ENCODE measurements at regions not wholly inside any gene's neighbourhood (a gene's known extent, or its start where the extent isn't known, plus 50 kb on each side); places are given as distances from the start of the nearest gene placed in this dataset.

DNA sequence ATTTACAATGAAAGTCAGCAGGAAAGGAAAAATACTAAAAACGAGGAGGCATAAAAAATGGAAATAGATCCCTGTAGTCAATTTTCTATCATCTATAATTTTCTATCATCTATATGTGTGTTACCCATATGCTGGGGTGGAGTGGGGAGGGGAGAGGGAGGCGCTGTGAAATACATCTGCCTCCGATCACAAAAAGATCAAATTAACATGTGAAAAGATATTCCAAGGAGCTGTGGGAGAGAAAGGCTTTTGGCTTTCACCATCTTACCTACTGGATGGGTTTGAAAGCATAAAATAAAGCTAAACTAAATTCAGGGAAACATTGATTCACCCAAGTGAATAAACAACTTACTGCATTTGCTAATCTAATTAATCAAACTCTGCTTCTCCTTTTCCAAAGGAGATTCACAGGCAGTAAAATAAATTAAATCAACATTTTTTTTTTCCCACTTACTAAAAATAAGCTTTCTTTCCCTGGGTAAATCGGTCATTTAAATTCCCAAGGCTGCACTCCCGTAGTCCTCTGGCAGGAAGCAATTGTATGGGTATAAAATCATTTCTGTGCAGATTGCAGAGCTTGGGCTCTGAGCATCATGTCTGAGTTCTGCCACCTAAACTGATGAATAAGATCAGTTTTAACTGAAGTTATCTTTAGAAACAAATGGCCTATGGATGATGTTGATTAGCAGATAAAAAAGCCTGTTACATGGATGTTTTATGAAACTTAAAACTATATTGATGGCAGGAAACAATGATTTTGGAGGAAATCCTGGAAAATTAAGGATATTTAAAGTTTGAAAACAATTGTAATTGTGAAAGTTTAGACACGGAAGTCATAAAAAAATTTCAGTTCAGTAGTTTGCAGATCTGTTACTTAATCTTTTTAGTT lies 147.9 kb downstream of the SOX4 start:
- H3K18ac ChIP-seq (ENCODE audit: low read length), result no peak overlapping the region
- H3K9ac ChIP-seq (ENCODE audit: low read length), result no peak overlapping the region
- peak overlapping the region; percentile 68 for H2BK5ac ChIP-seq (ENCODE audit: low read depth, low read length, poor library complexity)
- H3K27me3 ChIP-seq (ENCODE audit: insufficient read depth, low read length), result no peaks in the 10 kb centered on the region
- peaks cover 4% of the 10 kb centered on the region for H3K79me2 ChIP-seq (ENCODE audit: control insufficient read depth, insufficient read depth, low read length, poor library complexity)
- H2AFZ ChIP-seq (ENCODE audit: insufficient read depth, low read length, poor library complexity), result no peak overlapping the region
- no peak for DNase-seq
- peaks cover 28% of the 10 kb centered on the region for H3K79me1 ChIP-seq (ENCODE audit: low read length)
- no peak overlapping the region for H3K14ac ChIP-seq (ENCODE audit: low read length)
- H3K23ac ChIP-seq (ENCODE audit: low read length), result no peak overlapping the region
- no peak overlapping the region for H4K91ac ChIP-seq (ENCODE audit: low read depth, low read length)
- peaks cover 2 to 3% of the 10 kb centered on the region in 2 experiments for H3K36me3 ChIP-seq (ENCODE audit: control insufficient read depth in 1 of 2, insufficient read depth in 2 of 2, low read length in 2 of 2)
- H3K4me1 ChIP-seq (ENCODE audit: control insufficient read depth in 1 of 2, insufficient read depth in 2 of 2, low read length in 2 of 2), result peaks cover 12 to 23% of the 10 kb centered on the region in 2 experiments
- peak overlapping the region; percentile 60 for H2BK120ac ChIP-seq (ENCODE audit: insufficient read depth, low read length, poor library complexity)
- H2AK5ac ChIP-seq (ENCODE audit: low read length), result no peak overlapping the region
- no peak overlapping the region for H3K4me3 ChIP-seq (ENCODE audit: low read depth, low read length)
- peak overlapping the region; percentile 37 for H3K4me2 ChIP-seq (ENCODE audit: low read length)
- no peaks in the 10 kb centered on the region for H3K9me3 ChIP-seq (ENCODE audit: insufficient read depth, low read depth, low read length)
- no peak overlapping the region for H4K8ac ChIP-seq (ENCODE audit: low read depth, low read length)
- H4K12ac ChIP-seq (ENCODE audit: low read depth, low read length), result no peak overlapping the region
- H3K4ac ChIP-seq (ENCODE audit: low read depth, low read length), result no peak overlapping the region
- no peak overlapping the region for H2BK12ac ChIP-seq (ENCODE audit: low read length)
- no peak overlapping the region for H3K27ac ChIP-seq (ENCODE audit: low read depth, low read length)
- no CpG with 5 or more reads among the region's 6 CpGs for WGBS (ENCODE audit: extremely low coverage, insufficient coverage, insufficient read length)

DNA sequence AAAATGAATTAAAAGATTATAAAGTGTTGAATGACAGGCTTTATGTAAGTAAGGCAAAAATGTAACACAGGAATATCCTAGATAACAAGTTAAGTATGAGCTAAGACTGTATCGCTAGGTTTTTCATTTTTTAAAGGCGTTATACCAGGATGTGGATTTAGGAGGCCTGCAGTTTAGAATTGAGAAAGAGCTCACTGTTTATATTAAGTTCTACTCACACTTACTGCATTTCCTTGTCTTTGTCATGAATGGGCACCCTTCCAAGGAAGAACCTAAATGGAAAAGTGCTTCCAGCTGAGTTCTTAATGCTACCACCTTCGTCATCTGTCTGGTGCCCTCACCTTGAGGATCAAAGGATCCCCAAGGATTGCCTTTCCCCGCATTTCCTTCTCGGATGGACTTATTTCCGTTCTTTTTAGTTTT lies 148.7 kb downstream of the SOX4 start:
- WGBS (ENCODE audit: extremely low coverage, insufficient coverage, insufficient read length), result no CpG with 5 or more reads among the region's 6 CpGs
- no peak for DNase-seq

DNA sequence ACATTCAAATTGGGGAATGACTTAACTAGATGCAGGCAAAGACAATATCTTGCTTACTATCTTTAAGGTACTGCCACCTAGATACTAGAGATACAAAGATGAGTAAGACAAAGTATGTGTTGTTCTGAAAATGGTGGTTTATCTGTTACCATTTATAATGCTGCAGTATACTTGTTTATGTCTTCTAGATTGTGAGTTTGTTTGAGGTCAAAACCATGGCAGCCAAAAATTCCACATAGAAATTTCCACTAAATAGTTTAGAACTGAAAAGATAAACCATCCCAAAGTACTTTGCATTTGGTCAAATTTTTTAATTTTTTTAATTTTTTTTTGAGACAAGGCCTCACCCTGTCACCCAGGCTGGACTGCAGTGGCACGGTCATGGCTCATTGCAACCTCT lies 150.8 kb downstream of the SOX4 start:
- Histone ChIP-seq H2AK5ac (ENCODE audit: low read length) (no peak overlapping the region), H3K4me1 (ENCODE audit: control insufficient read depth in 1 of 2, insufficient read depth in 2 of 2, low read length in 2 of 2) (peaks cover 6 to 14% of the 10 kb centered on the region in 2 experiments), H3K36me3 (ENCODE audit: control insufficient read depth in 1 of 2, insufficient read depth in 2 of 2, low read length in 2 of 2) (peaks cover 2 to 3% of the 10 kb centered on the region in 2 experiments), H4K8ac (ENCODE audit: low read depth, low read length) (no peak overlapping the region), H4K91ac (ENCODE audit: low read depth, low read length) (no peak overlapping the region), H3K23ac (ENCODE audit: low read length) (no peak overlapping the region), H3K27me3 (ENCODE audit: insufficient read depth, low read length) (no peaks in the 10 kb centered on the region), H3K79me1 (ENCODE audit: low read length) (peaks cover 18% of the 10 kb centered on the region), H3K27ac (ENCODE audit: low read depth, low read length) (no peak overlapping the region), H4K12ac (ENCODE audit: low read depth, low read length) (no peak overlapping the region), H2AFZ (ENCODE audit: insufficient read depth, low read length, poor library complexity) (no peak overlapping the region), H2BK5ac (ENCODE audit: low read depth, low read length, poor library complexity) (no peak overlapping the region), H2BK120ac (ENCODE audit: insufficient read depth, low read length, poor library complexity) (no peak overlapping the region), H3K4ac (ENCODE audit: low read depth, low read length) (no peak overlapping the region), H2BK12ac (ENCODE audit: low read length) (no peak overlapping the region), H3K4me2 (ENCODE audit: low read length) (no peak overlapping the region), H3K4me3 (ENCODE audit: low read depth, low read length) (no peak overlapping the region), H3K14ac (ENCODE audit: low read length) (no peak overlapping the region), H3K9ac (ENCODE audit: low read length) (no peak overlapping the region), H3K79me2 (ENCODE audit: control insufficient read depth, insufficient read depth, low read length, poor library complexity) (peaks cover 2% of the 10 kb centered on the region), H3K9me3 (ENCODE audit: insufficient read depth, low read depth, low read length) (no peaks in the 10 kb centered on the region), H3K18ac (ENCODE audit: low read length) (no peak overlapping the region)
- DNase-seq, result peak in 1 of 2 donors; percentile 33
- WGBS (ENCODE audit: extremely low coverage, insufficient coverage, insufficient read length), result no CpG with 5 or more reads among the region's 1 CpG

More for the DNA sequence above, 148.7 kb downstream of the SOX4 start:
- H3K14ac ChIP-seq (ENCODE audit: low read length), result peak overlapping the region; percentile 82
- no peak overlapping the region for H3K18ac ChIP-seq (ENCODE audit: low read length)
- H3K79me1 ChIP-seq (ENCODE audit: low read length), result peaks cover 24% of the 10 kb centered on the region
- H2AK5ac ChIP-seq (ENCODE audit: low read length), result no peak overlapping the region
- peak overlapping the region; percentile 83 for H2BK120ac ChIP-seq (ENCODE audit: insufficient read depth, low read length, poor library complexity)
- H3K27me3 ChIP-seq (ENCODE audit: insufficient read depth, low read length), result no peaks in the 10 kb centered on the region
- no peak overlapping the region for H3K9ac ChIP-seq (ENCODE audit: low read length)
- no peak overlapping the region for H4K12ac ChIP-seq (ENCODE audit: low read depth, low read length)
- no peaks in the 10 kb centered on the region for H3K9me3 ChIP-seq (ENCODE audit: insufficient read depth, low read depth, low read length)
- H4K91ac ChIP-seq (ENCODE audit: low read depth, low read length), result peak overlapping the region; percentile 77
- H3K27ac ChIP-seq (ENCODE audit: low read depth, low read length), result no peak overlapping the region
- H3K23ac ChIP-seq (ENCODE audit: low read length), result no peak overlapping the region
- peak overlapping the region; percentile 49 for H2BK5ac ChIP-seq (ENCODE audit: low read depth, low read length, poor library complexity)
- H3K4me3 ChIP-seq (ENCODE audit: low read depth, low read length), result no peak overlapping the region
- H3K4me1 ChIP-seq (ENCODE audit: control insufficient read depth in 1 of 2, insufficient read depth in 2 of 2, low read length in 2 of 2), result peaks cover 9 to 20% of the 10 kb centered on the region in 2 experiments
- H3K4me2 ChIP-seq (ENCODE audit: low read length), result peak overlapping the region; percentile 33
- no peak overlapping the region for H2AFZ ChIP-seq (ENCODE audit: insufficient read depth, low read length, poor library complexity)
- peaks cover 2 to 3% of the 10 kb centered on the region in 2 experiments for H3K36me3 ChIP-seq (ENCODE audit: control insufficient read depth in 1 of 2, insufficient read depth in 2 of 2, low read length in 2 of 2)
- peak overlapping the region; percentile 77 for H4K8ac ChIP-seq (ENCODE audit: low read depth, low read length)
- peak overlapping the region; percentile 96 for H2BK12ac ChIP-seq (ENCODE audit: low read length)
- peaks cover 2% of the 10 kb centered on the region for H3K79me2 ChIP-seq (ENCODE audit: control insufficient read depth, insufficient read depth, low read length, poor library complexity)
- H3K4ac ChIP-seq (ENCODE audit: low read depth, low read length), result no peak overlapping the region

DNA sequence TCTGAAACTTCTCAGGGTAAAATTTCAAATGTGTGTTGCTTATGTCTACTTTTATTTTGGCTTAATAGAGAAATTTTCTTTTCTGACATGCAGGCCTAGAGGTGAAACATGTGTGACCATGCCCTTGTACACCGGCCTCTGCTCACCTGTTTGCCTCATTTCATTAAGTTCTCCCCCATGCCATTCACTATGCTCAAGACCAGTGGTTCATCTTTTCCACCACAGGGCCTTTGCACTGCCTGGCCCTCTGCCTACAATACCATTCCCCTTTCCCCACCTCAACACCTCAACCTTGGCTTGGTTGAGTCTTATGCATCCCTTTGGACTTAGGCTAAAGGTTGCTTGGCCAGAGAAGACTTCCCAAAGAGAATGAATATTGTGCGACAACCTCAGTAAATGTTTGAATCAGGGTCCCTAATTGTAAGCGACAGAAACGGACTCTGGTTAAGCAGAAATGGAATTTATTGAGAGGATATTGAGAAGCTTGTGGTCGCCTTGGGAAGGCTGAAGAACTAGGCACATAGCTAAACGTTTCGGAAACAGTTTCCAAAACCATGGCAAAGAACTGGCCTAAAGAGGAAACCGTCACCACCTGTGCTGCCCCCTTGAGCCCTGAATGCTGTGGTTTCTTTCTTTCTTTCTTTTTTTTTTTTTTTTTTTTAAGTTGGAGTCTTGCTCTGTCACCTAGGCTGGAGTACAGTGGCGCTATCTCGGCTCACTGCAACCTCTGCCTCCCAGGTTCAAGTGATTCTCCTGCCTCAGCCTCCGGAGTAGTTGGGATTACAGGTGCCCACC lies 152.2 kb downstream of the SOX4 start:
- no peak overlapping the region for H3K27ac ChIP-seq (ENCODE audit: low read depth, low read length)
- no CpG with 5 or more reads among the region's 11 CpGs for WGBS (ENCODE audit: extremely low coverage, insufficient coverage, insufficient read length)
- no peaks in the 10 kb centered on the region for H3K9me3 ChIP-seq (ENCODE audit: insufficient read depth, low read depth, low read length)

More for the DNA sequence above, 152.2 kb downstream of the SOX4 start:
- Histone ChIP-seq H3K79me1 (ENCODE audit: low read length) (peaks cover 10% of the 10 kb centered on the region), H4K12ac (ENCODE audit: low read depth, low read length) (no peak overlapping the region), H3K4me1 (ENCODE audit: control insufficient read depth in 1 of 2, insufficient read depth in 2 of 2, low read length in 2 of 2) (peaks cover 0 to 7% of the 10 kb centered on the region in 2 experiments), H2BK120ac (ENCODE audit: insufficient read depth, low read length, poor library complexity) (no peak overlapping the region), H4K8ac (ENCODE audit: low read depth, low read length) (peak overlapping the region; percentile 1), H2AK5ac (ENCODE audit: low read length) (peak overlapping the region; percentile 41), H4K91ac (ENCODE audit: low read depth, low read length) (peak overlapping the region; percentile 18), H3K18ac (ENCODE audit: low read length) (peak overlapping the region; percentile 81), H3K27me3 (ENCODE audit: insufficient read depth, low read length) (no peaks in the 10 kb centered on the region), H2BK12ac (ENCODE audit: low read length) (peak overlapping the region; percentile 72), H3K23ac (ENCODE audit: low read length) (no peak overlapping the region), H3K14ac (ENCODE audit: low read length) (no peak overlapping the region), H3K4ac (ENCODE audit: low read depth, low read length) (peak overlapping the region; percentile 58), H3K4me3 (ENCODE audit: low read depth, low read length) (no peak overlapping the region), H3K79me2 (ENCODE audit: control insufficient read depth, insufficient read depth, low read length, poor library complexity) (peaks cover 2% of the 10 kb centered on the region), H3K36me3 (ENCODE audit: control insufficient read depth in 1 of 2, insufficient read depth in 2 of 2, low read length in 2 of 2) (peaks cover 2 to 3% of the 10 kb centered on the region in 2 experiments), H2BK5ac (ENCODE audit: low read depth, low read length, poor library complexity) (no peak overlapping the region), H2AFZ (ENCODE audit: insufficient read depth, low read length, poor library complexity) (no peak overlapping the region), H3K9ac (ENCODE audit: low read length) (no peak overlapping the region), H3K4me2 (ENCODE audit: low read length) (no peak overlapping the region)
- DNase-seq, result no peak

Measured in trophoblast cell (in vitro differentiated cells and primary cell).